GM23338 (cell line): ENCODE measurements at regions not wholly inside any gene's neighbourhood (a gene's known extent, or its start where the extent isn't known, plus 50 kb on each side); places are given as distances from the start of the nearest gene placed in this dataset.

Source experiments
- ATAC-seq: fragments of 200-7000 bp; cut with Tn5 transposase; 3 replicates; pipeline ENCODE4 v1.9.1; 2020
- DNase-seq: peaks from one replicate; pipeline ENCODE4 v3.0.0-alpha.2; 2015; ENCODE audit warnings: low spot score
- H2AFZ ChIP-seq: fragments of 200-600 bp; sonication (generic); 2 replicates; pipeline ENCODE4 v1.8.0; 2016; ENCODE audit warnings: antibody characterized with exemption, mild to moderate bottlenecking, moderate library complexity
- H3F3A ChIP-seq: fragments of 200-600 bp; sonication (generic); replicated peaks from 2 replicates; pipeline ENCODE4 v1.8.0; 2017; ENCODE audit warnings: antibody characterized with exemption, mixed run types, low read depth
- H3K27ac ChIP-seq: fragments of 200-600 bp; sonication (generic); 2 replicates; pipeline ENCODE4 v1.6.1; 2016; ENCODE audit warnings: low read depth
- H3K27me3 ChIP-seq: fragments of 200-600 bp; sonication (generic); 2 replicates; pipeline ENCODE4 v1.8.0; 2016; ENCODE audit warnings: mild to moderate bottlenecking, mixed run types, moderate library complexity; ENCODE audit not compliant: insufficient read depth
- H3K36me3 ChIP-seq: fragments of 200-600 bp; sonication (generic); 2 replicates; pipeline ENCODE4 v1.8.0; 2016; ENCODE audit warnings: mild to moderate bottlenecking; ENCODE audit not compliant: insufficient read depth
- H3K4me1 ChIP-seq: fragments of 200-600 bp; sonication (generic); 2 replicates; pipeline ENCODE4 v1.8.0; 2016; ENCODE audit warnings: mild to moderate bottlenecking, moderate library complexity; ENCODE audit not compliant: insufficient read depth
- H3K4me2 ChIP-seq: fragments of 200-600 bp; sonication (generic); 2 replicates; pipeline ENCODE4 v1.7.1; 2017; ENCODE audit warnings: mixed run types
- H3K4me3 ChIP-seq: fragments of 200-600 bp; sonication (generic); 2 replicates; pipeline ENCODE4 v1.6.1; 2016; ENCODE audit warnings: mixed run types
- H3K79me2 ChIP-seq: fragments of 200-600 bp; sonication (generic); replicated peaks from 2 replicates; pipeline ENCODE4 v1.8.0; 2017; ENCODE audit warnings: mild to moderate bottlenecking; ENCODE audit not compliant: insufficient read depth
- H3K9me2 ChIP-seq: fragments of 200-600 bp; sonication (generic); 2 replicates; pipeline ENCODE4 v1.8.0; 2017; ENCODE audit not compliant: insufficient read depth
- H4K20me1 ChIP-seq: fragments of 200-600 bp; sonication (generic); replicated peaks from 2 replicates; pipeline ENCODE4 v1.8.0; 2017; ENCODE audit warnings: mild to moderate bottlenecking; ENCODE audit not compliant: insufficient read depth
- H3K27ac Mint-ChIP-seq: 2 replicates; pipeline ENCODE4 v1.8.0; 2020; ENCODE audit warnings: inconsistent platforms, mild to moderate bottlenecking, moderate library complexity, mixed read lengths
- H3K27me3 Mint-ChIP-seq: 3 replicates; pipeline ENCODE4 v1.8.0; 2022; ENCODE audit warnings: low read depth, mild to moderate bottlenecking, moderate library complexity, mixed read lengths, inconsistent platforms; ENCODE audit not compliant: insufficient read depth, poor library complexity
- H3K36me3 Mint-ChIP-seq: 3 replicates; pipeline ENCODE4 v1.8.0; 2021; ENCODE audit warnings: low read depth, mild to moderate bottlenecking, inconsistent platforms, moderate library complexity, mixed read lengths
- H3K4me1 Mint-ChIP-seq: 3 replicates; pipeline ENCODE4 v1.8.0; 2020; ENCODE audit warnings: mild to moderate bottlenecking, inconsistent platforms, mixed read lengths
- H3K4me3 Mint-ChIP-seq: 3 replicates; pipeline ENCODE4 v1.8.0; 2021; ENCODE audit warnings: moderate library complexity, mild to moderate bottlenecking, inconsistent platforms, mixed read lengths
- H3K9me3 Mint-ChIP-seq: 3 replicates; pipeline ENCODE4 v1.8.0; 2020; ENCODE audit warnings: moderate library complexity, mild to moderate bottlenecking, inconsistent platforms, mixed read lengths
- REST ChIP-seq: IDR thresholded peaks from one replicate; pipeline ENCODE4 v1.6.1; 2018; ENCODE audit warnings: antibody characterized with exemption; ENCODE audit not compliant: unreplicated experiment
- TF ChIP-seq, protein P1 (sequence below): fragments of 250-450 bp; sonication (Bioruptor Pico); IDR thresholded peaks from 2 replicates; pipeline ENCODE4 v1.5.0; 2020; ENCODE audit warnings: mild to moderate bottlenecking, moderate library complexity

GRCh38 chr21:45348591-45349327 lies 56.2 kb upstream of the COL18A1 start (continued):
- TF ChIP-seq REST: no peak
- TF ChIP-seq, protein P1, sequence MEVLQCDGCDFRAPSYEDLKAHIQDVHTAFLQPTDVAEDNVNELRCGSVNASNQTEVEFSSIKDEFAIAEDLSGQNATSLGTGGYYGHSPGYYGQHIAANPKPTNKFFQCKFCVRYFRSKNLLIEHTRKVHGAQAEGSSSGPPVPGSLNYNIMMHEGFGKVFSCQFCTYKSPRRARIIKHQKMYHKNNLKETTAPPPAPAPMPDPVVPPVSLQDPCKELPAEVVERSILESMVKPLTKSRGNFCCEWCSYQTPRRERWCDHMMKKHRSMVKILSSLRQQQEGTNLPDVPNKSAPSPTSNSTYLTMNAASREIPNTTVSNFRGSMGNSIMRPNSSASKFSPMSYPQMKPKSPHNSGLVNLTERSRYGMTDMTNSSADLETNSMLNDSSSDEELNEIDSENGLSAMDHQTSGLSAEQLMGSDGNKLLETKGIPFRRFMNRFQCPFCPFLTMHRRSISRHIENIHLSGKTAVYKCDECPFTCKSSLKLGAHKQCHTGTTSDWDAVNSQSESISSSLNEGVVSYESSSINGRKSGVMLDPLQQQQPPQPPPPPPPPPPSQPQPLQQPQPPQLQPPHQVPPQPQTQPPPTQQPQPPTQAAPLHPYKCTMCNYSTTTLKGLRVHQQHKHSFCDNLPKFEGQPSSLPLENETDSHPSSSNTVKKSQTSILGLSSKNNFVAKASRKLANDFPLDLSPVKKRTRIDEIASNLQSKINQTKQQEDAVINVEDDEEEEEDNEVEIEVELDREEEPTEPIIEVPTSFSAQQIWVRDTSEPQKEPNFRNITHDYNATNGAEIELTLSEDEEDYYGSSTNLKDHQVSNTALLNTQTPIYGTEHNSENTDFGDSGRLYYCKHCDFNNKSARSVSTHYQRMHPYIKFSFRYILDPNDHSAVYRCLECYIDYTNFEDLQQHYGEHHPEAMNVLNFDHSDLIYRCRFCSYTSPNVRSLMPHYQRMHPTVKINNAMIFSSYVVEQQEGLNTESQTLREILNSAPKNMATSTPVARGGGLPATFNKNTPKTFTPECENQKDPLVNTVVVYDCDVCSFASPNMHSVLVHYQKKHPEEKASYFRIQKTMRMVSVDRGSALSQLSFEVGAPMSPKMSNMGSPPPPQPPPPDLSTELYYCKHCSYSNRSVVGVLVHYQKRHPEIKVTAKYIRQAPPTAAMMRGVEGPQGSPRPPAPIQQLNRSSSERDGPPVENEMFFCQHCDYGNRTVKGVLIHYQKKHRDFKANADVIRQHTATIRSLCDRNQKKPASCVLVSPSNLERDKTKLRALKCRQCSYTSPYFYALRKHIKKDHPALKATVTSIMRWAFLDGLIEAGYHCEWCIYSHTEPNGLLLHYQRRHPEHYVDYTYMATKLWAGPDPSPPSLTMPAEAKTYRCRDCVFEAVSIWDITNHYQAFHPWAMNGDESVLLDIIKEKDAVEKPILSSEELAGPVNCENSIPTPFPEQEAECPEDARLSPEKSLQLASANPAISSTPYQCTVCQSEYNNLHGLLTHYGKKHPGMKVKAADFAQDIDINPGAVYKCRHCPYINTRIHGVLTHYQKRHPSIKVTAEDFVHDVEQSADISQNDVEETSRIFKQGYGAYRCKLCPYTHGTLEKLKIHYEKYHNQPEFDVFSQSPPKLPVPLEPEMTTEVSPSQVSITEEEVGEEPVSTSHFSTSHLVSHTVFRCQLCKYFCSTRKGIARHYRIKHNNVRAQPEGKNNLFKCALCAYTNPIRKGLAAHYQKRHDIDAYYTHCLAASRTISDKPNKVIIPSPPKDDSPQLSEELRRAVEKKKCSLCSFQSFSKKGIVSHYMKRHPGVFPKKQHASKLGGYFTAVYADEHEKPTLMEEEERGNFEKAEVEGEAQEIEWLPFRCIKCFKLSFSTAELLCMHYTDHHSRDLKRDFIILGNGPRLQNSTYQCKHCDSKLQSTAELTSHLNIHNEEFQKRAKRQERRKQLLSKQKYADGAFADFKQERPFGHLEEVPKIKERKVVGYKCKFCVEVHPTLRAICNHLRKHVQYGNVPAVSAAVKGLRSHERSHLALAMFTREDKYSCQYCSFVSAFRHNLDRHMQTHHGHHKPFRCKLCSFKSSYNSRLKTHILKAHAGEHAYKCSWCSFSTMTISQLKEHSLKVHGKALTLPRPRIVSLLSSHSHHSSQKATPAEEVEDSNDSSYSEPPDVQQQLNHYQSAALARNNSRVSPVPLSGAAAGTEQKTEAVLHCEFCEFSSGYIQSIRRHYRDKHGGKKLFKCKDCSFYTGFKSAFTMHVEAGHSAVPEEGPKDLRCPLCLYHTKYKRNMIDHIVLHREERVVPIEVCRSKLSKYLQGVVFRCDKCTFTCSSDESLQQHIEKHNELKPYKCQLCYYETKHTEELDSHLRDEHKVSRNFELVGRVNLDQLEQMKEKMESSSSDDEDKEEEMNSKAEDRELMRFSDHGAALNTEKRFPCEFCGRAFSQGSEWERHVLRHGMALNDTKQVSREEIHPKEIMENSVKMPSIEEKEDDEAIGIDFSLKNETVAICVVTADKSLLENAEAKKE (CRISPR knock-in tag): no peak

DNA sequence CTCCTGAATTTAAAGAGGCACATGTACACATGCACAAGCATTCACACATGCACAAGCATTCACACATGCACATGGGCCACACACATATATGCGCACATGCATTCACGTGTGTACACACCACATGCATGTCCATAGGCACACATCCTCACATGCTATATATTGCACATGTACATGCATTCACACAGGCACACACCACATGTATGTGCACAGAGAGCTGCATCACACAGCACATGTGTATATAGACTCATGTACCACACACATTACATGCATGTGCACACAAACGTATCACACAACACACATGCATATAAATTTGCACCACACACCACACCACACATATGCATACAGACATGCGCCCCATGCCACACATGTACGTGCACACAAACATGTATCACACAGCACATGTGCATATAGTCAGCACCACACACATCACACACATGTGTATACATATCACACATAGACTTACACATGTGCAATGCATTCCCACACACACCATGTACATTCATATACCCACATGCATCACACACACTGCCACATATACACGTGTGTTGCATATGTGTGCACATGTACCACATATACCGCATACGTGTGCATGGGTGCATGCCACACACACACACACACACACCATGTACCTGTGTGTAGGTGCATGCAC lies 54.6 kb upstream of the COL18A1 start:
- H3K4me1 Mint-ChIP-seq: peaks cover 6% of the 10 kb centered on the region; the same call in 2 of the 3 replicates
- peaks cover 2% of the 10 kb centered on the region for H3K27me3 Mint-ChIP-seq
- Histone ChIP-seq H3K9me2 (no peaks in the 10 kb centered on the region), H4K20me1 (no peaks in the 10 kb centered on the region), H3F3A (peaks cover 8% of the 10 kb centered on the region; the same call in 1 of the 2 replicates), H3K79me2 (no peaks in the 10 kb centered on the region), H2AFZ (no peak overlapping the region), H3K27me3 (no peaks in the 10 kb centered on the region), H3K36me3 (no peaks in the 10 kb centered on the region), H3K4me3 (no peak overlapping the region), H3K27ac (no peak overlapping the region), H3K4me1 (no peaks in the 10 kb centered on the region), H3K4me2 (no peak overlapping the region)
- H3K4me3 Mint-ChIP-seq: no peak overlapping the region
- no peaks in the 10 kb centered on the region for H3K9me3 Mint-ChIP-seq
- H3K36me3 Mint-ChIP-seq: no peaks in the 10 kb centered on the region
- ATAC-seq: no peak
- no peak for DNase-seq
- no peak overlapping the region; the same call in 1 of the 2 replicates for H3K27ac Mint-ChIP-seq
- TF ChIP-seq, protein P1 (CRISPR knock-in tag): no peak
